ENCODE measurements at regions not wholly inside any gene's neighbourhood (a gene's known extent, or its start where the extent isn't known, plus 50 kb on each side); places are given as distances from the start of the nearest gene placed in this dataset.

- TF ChIP-seq CTCF (IDR thresholded peaks at IDR 0.05): no peak
- TF ChIP-seq POLR2AphosphoS5 (IDR thresholded peaks at IDR 0.05; ENCODE audit: insufficient read depth in 1 of 2, low read depth in 1 of 2): no peak
- TF ChIP-seq POLR2A (IDR thresholded peaks at IDR 0.05): no peak
Measured at GRCh38 chr4:122980860-122981259, 58.5 kb upstream of the NUDT6 start.

All from vagina (tissue), 2 donors.